ENCODE measurements at regions not wholly inside any gene's neighbourhood (a gene's known extent, or its start where the extent isn't known, plus 50 kb on each side); places are given as distances from the start of the nearest gene placed in this dataset.

GRCh38 chr11:80104191-80104590 is 663.4 kb upstream of the TENM4 start:
- no peak for ATAC-seq
- in situ Hi-C loops (cut with MboI) = no loop called here

More at GRCh38 chr11:80104191-80104590, 663.4 kb upstream of the TENM4 start:
- ChIA-PET RAD21 (ENCODE audit: unreplicated experiment) (no interaction called here), POLR2A (no interaction called here), CTCF (no interaction called here), SMC1A (ENCODE audit: uncharacterized antibody, unreplicated experiment) (interaction anchor here (1.4 kb wide), 1 partner anchor 34 kb away, joined by 3 read pairs; no protein-coding TSS in a partner anchor)
- TF ChIP-seq ATF3 (IDR thresholded peaks at IDR 0.05; ENCODE audit: borderline replicate concordance, extremely low read depth, low read depth, low read length) (no peak), SMC3 (IDR thresholded peaks at IDR 0.05; ENCODE audit: borderline replicate concordance, low read length) (no peak), BCL3 (IDR thresholded peaks at IDR 0.05; ENCODE audit: borderline replicate concordance, insufficient read depth, low read depth, low read length, poor library complexity, severe bottlenecking) (no peak), MYB (IDR thresholded peaks at IDR 0.05; ENCODE audit: borderline replicate concordance, low read depth, low read length) (no peak), IRF4 (IDR thresholded peaks at IDR 0.05; ENCODE audit: low read depth, low read length) (no peak), FOXM1 (IDR thresholded peaks at IDR 0.05; ENCODE audit: low read depth, low read length) (no peak), KLF5 (IDR thresholded peaks at IDR 0.05; ENCODE audit: partially characterized antibody) (no peak), POLR2A (IDR thresholded peaks at IDR 0.05; ENCODE audit: low read depth, low read length) (no peak), KDM1A (IDR thresholded peaks at IDR 0.05; ENCODE audit: borderline replicate concordance) (no peak), EED (IDR thresholded peaks at IDR 0.05; ENCODE audit: low read depth) (no peak), NR2C1 (IDR thresholded peaks at IDR 0.05) (no peak), E2F8 (IDR thresholded peaks at IDR 0.05; ENCODE audit: low read depth, partially characterized antibody) (no peak), ZNF622 (IDR thresholded peaks at IDR 0.05) (no peak), TCF7 (IDR thresholded peaks at IDR 0.05; ENCODE audit: borderline replicate concordance) (no peak), SMAD5 (IDR thresholded peaks at IDR 0.05; ENCODE audit: low read depth) (no peak), RBBP5 (conservative IDR thresholded peaks at IDR 0.05) (no peak), TAF1 (IDR thresholded peaks at IDR 0.05; ENCODE audit: borderline replicate concordance, low read depth, low read length) (no peak)
- no peak for DNase-seq (ENCODE audit: low read depth, low spot score)
- H3K4me1 ChIP-seq (ENCODE audit: control insufficient read depth, insufficient read depth, low read length) = no peaks in the 10 kb centered on the region
- H4K20me1 ChIP-seq (ENCODE audit: control insufficient read depth, insufficient read depth) = no peaks in the 10 kb centered on the region
- H3K36me3 ChIP-seq (ENCODE audit: control insufficient read depth in 2 of 2, insufficient read depth in 2 of 2, low read length in 1 of 2) = no peaks in the 10 kb centered on the region
- H3K9me3 ChIP-seq (replicated peaks; ENCODE audit: control insufficient read depth, insufficient read depth, low read length) = no peaks in the 10 kb centered on the region
- BruUV-seq (replicated peaks) = no TSS peak
- H3K27ac ChIP-seq (ENCODE audit: control insufficient read depth, insufficient read depth) = no peak overlapping the region
- 47% methylated on average over 4 of the region's 4 CpGs for WGBS (ENCODE audit: insufficient coverage, insufficient replicate concordance, low lambda C conversion rate, missing lambda C conversion rate)
- no peak overlapping the region for H3K4me3 ChIP-seq
- no peak overlapping the region for H3K9ac ChIP-seq (ENCODE audit: control insufficient read depth, insufficient read depth, low read length)
- H3K79me2 ChIP-seq (ENCODE audit: control insufficient read depth, insufficient read depth, low read length) = no peaks in the 10 kb centered on the region
- H2AFZ ChIP-seq (ENCODE audit: control insufficient read depth, low read depth, low read length) = no peak overlapping the region
- FAIRE-seq = no peak
- intact Hi-C loops (cut with micrococcal nuclease; ENCODE audit: unreplicated experiment) = no loop called here
- H3K27me3 ChIP-seq (replicated peaks in 1 of 2; ENCODE audit: control insufficient read depth in 2 of 2, insufficient read depth in 2 of 2, low read length in 1 of 2) = no peaks in the 10 kb centered on the region
- no peak overlapping the region for H3K4me2 ChIP-seq (ENCODE audit: control insufficient read depth, insufficient read depth)
